A673 (cell line): ENCODE measurements at regions not wholly inside any gene's neighbourhood (a gene's known extent, or its start where the extent isn't known, plus 50 kb on each side); places are given as distances from the start of the nearest gene placed in this dataset.

ENCODE experiments used
- BruUV-seq: library from RNA; stranded (reverse); fragments of 400-500 nt; replicated peaks from 2 replicates; lab custom pipeline; 2021; lab: Mats Ljungman, UMichigan
- CTCF ChIA-PET: fragments of 300-600 bp; sonication (Branson Sonifier 250); formaldehyde crosslinking; loops from one replicate; lab custom pipeline; 2022; ENCODE audit warnings: antibody characterized with exemption; lab: Charles Lee
- POLR2A ChIA-PET: fragments of 300-600 bp; sonication (Branson Sonifier 250); formaldehyde crosslinking; loops from one replicate; lab custom pipeline; 2022; ENCODE audit warnings: antibody characterized with exemption; ENCODE audit not compliant: low non-redundant PET; lab: Charles Lee
- DNase-seq: peaks from one replicate; pipeline ENCODE4 v3.0.0-alpha.2; 2015; ENCODE audit warnings: low spot score
- H3K27ac ChIP-seq: fragments of 200-600 bp; sonication (generic); 2 replicates; pipeline ENCODE4 v1.5.1; 2016; ENCODE audit warnings: mixed run types, low read depth, mild to moderate bottlenecking, mixed read lengths, antibody characterized with exemption, low read length; ENCODE audit not compliant: poor library complexity, severe bottlenecking
- H3K27me3 ChIP-seq: fragments of 200-600 bp; sonication (generic); replicated peaks from 2 replicates; pipeline ENCODE4 v1.6.1; 2017; ENCODE audit warnings: mixed run types, low read depth, mild to moderate bottlenecking, mixed read lengths, antibody characterized with exemption, low read length; ENCODE audit not compliant: insufficient read depth, poor library complexity
- H3K36me3 ChIP-seq: fragments of 200-600 bp; sonication (generic); 2 replicates; pipeline ENCODE4 v1.6.1; 2016; ENCODE audit warnings: mixed run types, mild to moderate bottlenecking, mixed read lengths, antibody characterized with exemption, low read length; ENCODE audit not compliant: insufficient read depth, poor library complexity, severe bottlenecking
- H3K4me1 ChIP-seq: fragments of 200-600 bp; sonication (generic); 2 replicates; pipeline ENCODE4 v1.6.1; 2017; ENCODE audit warnings: mixed run types, mild to moderate bottlenecking, mixed read lengths, antibody characterized with exemption, low read length; ENCODE audit not compliant: insufficient read depth, poor library complexity, severe bottlenecking
- H3K4me3 ChIP-seq: fragments of 200-600 bp; sonication (generic); 2 replicates; pipeline ENCODE4 v1.5.1; 2016; ENCODE audit warnings: low read depth, mixed run types, mild to moderate bottlenecking, mixed read lengths, low read length; ENCODE audit not compliant: poor library complexity, severe bottlenecking
- H3K9me3 ChIP-seq: fragments of 200-600 bp; sonication (generic); 2 replicates; pipeline ENCODE4 v1.6.1; 2016; ENCODE audit warnings: mixed run types, low read depth, mild to moderate bottlenecking, mixed read lengths, antibody characterized with exemption, low read length; ENCODE audit not compliant: poor library complexity, severe bottlenecking
- EZH2 ChIP-seq: fragments of 200-600 bp; sonication (generic); IDR thresholded peaks from 2 replicates; pipeline ENCODE4 v1.6.1; 2017; ENCODE audit warnings: borderline replicate concordance, low read depth, mild to moderate bottlenecking, mixed read lengths, antibody characterized with exemption, low read length; ENCODE audit not compliant: poor library complexity, severe bottlenecking
- intact Hi-C: fragments of 100-400 bp; cut with micrococcal nuclease; formaldehyde crosslinking; loops from one replicate; pipeline ENCODE4 v1.10.0; 2022; ENCODE audit not compliant: unreplicated experiment
- TF ChIP-seq, protein P1 (sequence below): fragments of 300-800, 200-600 bp; sonication (generic); conservative IDR thresholded peaks from 2 replicates; pipeline ENCODE4 v1.5.1; 2017; ENCODE audit warnings: low read depth, mild to moderate bottlenecking, antibody characterized with exemption, low read length, moderate library complexity, mixed read lengths

DNA sequence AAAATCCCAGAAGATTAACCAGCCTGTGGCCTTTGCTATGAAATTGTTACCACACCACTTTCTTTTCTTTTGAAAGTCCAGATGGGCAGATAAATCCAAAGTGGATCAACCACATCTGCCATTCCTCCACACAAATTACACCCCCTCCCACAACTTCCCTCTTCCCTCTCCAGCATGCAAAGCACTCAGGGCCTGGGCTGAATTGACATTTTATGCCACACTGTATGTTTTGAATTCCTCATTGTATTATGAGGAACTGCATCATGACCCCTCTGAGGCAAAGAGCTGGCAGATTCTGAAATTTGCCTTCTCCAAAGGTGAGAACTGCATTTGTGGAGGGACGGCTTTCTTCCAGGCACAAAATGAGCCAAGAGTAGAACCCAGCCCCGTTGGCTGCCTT is 589.2 kb upstream of the KLF4 start:
- POLR2A ChIA-PET, result no interaction called here
- H3K4me1 ChIP-seq, result no peaks in the 10 kb centered on the region
- TF ChIP-seq, protein P1, sequence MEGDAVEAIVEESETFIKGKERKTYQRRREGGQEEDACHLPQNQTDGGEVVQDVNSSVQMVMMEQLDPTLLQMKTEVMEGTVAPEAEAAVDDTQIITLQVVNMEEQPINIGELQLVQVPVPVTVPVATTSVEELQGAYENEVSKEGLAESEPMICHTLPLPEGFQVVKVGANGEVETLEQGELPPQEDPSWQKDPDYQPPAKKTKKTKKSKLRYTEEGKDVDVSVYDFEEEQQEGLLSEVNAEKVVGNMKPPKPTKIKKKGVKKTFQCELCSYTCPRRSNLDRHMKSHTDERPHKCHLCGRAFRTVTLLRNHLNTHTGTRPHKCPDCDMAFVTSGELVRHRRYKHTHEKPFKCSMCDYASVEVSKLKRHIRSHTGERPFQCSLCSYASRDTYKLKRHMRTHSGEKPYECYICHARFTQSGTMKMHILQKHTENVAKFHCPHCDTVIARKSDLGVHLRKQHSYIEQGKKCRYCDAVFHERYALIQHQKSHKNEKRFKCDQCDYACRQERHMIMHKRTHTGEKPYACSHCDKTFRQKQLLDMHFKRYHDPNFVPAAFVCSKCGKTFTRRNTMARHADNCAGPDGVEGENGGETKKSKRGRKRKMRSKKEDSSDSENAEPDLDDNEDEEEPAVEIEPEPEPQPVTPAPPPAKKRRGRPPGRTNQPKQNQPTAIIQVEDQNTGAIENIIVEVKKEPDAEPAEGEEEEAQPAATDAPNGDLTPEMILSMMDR, result no peak
- TF ChIP-seq EZH2, result no peak
- CTCF ChIA-PET, result no interaction called here
- peaks cover 19% of the 10 kb centered on the region for H3K9me3 ChIP-seq
- no TSS peak for BruUV-seq
- H3K27ac ChIP-seq, result no peak overlapping the region
- intact Hi-C loops, result no loop called here
- H3K27me3 ChIP-seq, result no peaks in the 10 kb centered on the region
- H3K36me3 ChIP-seq, result no peaks in the 10 kb centered on the region
- no peak overlapping the region for H3K4me3 ChIP-seq
- DNase-seq, result no peak

DNA sequence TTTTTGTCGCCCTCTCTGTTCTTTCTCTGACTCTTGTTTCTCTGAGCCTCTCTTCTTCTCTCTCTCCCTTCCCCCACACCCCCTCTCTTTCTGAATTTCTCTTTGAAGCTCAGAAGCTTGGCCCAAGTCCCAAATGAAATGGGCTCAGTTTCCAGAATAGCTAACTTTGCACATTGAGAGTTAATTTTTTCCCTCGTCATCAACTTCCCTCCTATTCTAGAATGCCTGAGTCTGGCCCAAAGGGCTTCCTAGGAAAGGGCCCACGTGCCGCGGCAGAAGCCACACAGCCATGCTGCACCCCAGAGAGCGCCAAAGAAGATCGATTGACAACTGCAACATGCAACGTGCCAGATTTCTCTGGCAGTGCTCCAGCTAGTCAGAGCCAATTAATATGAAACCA is 588.8 kb upstream of the KLF4 start:
- ChIA-PET POLR2A (no interaction called here), CTCF (no interaction called here)
- H3K27ac ChIP-seq, result no peak overlapping the region
- no peaks in the 10 kb centered on the region for H3K4me1 ChIP-seq
- H3K9me3 ChIP-seq, result peaks cover 15% of the 10 kb centered on the region
- no peaks in the 10 kb centered on the region for H3K27me3 ChIP-seq
- TF ChIP-seq, protein P1, result no peak
- TF ChIP-seq EZH2, result no peak
- no TSS peak for BruUV-seq
- intact Hi-C loops, result no loop called here
- H3K36me3 ChIP-seq, result no peaks in the 10 kb centered on the region
- no peak for DNase-seq
- H3K4me3 ChIP-seq, result no peak overlapping the region

DNA sequence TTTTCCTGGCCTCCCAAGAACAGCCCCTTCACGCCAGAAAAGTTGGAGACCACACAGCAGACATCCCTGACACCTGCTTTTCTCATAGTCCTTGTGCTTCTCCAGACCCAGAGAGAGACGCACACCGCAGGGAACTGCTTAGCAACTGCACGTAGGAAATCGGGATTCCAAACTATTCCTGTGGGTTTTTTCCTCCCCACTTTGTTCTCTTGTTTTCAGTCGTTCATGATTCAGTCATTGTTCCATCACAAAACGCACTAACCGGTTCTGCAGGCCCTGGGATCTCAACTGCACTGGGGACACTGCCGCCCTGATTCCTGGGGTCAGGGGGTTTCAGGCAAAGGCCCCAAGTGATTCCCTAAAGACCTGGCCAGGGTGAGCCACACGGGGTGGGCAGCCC is 588.0 kb upstream of the KLF4 start:
- no peak overlapping the region for H3K4me3 ChIP-seq
- ChIA-PET CTCF (no interaction called here), POLR2A (no interaction called here)
- no peak for DNase-seq
- no peaks in the 10 kb centered on the region for H3K36me3 ChIP-seq
- TF ChIP-seq, protein P1, result no peak
- TF ChIP-seq EZH2, result no peak
- H3K9me3 ChIP-seq, result peaks cover 12% of the 10 kb centered on the region
- no peak overlapping the region for H3K27ac ChIP-seq
- intact Hi-C loops, result no loop called here
- no peaks in the 10 kb centered on the region for H3K4me1 ChIP-seq
- H3K27me3 ChIP-seq, result no peaks in the 10 kb centered on the region
- no TSS peak for BruUV-seq
